ENCODE measurements at regions not wholly inside any gene's neighbourhood (a gene's known extent, or its start where the extent isn't known, plus 50 kb on each side); places are given as distances from the start of the nearest gene placed in this dataset.
"Not testable (repeated sequence)": the region's sequence is repeated elsewhere in the genome, so short reads cannot be mapped to it uniquely, and the experiment has no call there.

DNA sequence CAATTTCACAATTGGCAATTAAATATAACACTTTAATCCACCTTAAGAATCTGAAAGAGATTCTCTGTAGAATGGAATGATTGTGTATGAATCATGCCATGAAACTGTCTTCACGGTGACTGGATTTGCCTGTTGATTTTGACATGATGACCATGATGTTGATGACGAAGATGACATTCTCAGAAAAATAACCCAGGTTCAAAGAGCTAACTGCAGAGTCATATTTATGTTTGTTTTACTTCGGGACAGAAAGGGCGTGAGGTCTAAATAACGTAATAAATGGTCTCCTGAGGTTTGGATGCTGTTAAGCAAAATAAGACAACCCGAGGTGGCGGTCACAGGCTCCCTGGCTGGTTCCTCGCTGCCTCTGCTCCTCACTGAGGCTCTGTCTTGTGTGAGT, 532.0 kb downstream of the TMEM121 start:
- no peak for DNase-seq

DNA sequence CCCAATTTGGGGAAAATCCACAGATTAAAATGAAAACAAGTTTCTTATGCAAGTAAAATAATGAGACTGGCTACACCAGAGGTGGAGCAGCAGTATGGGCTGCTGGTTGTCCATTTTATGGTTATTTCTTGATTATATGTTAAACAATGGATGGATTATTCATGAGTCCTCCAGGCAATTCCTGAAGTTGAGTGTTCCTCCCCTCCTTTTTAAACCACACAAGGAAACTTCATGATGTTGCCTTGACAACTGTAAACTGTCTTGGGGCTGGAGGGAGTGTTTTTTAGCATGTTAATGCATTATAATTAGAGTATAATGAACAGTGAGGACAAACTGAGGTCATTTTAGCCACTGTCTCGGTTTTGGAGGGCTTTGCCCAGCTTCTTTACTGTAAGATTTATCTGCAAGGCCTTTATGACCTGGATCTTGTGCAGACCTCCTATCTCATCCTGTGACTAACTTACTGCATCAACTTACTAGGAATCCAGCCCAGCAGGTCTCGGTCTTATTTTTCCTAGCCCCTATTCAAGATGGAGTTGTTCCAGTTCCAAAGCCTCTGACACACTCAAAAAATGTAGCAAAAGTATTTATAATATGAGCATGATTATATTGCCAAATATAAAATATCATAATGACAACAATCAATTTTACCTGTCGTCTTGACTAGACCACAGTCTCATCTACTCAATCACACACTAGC, 534.0 kb downstream of the TMEM121 start:
- no peak for DNase-seq

DNA sequence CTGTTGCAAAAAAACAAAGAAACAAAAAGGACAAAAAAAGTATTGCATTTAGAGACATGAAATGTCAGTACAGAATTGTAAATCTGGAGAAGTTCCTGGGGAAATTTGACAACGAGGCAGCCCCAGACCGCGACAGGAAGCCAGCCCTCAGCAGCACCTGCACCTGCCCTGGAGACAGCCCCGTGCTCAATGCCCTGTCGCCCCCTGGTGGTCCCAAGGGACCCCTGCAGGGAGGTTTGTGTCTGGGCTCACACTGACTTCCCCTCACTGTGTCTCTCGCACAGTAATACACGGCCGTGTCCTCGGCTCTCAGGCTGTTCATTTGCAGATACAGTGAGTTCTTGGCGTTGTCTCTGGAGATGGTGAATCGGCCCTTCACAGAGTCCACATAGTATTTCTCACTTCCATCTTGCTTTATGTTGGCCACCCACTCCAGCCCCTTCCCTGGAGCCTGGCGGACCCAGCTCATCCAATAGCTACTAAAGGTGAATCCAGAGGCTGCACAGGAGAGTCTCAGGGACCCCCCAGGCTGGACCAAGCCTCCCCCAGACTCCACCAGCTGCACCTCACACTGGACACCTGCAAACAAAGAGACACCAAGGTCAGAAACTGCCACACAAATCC, 535.6 kb downstream of the TMEM121 start:
- not testable (repeated sequence) for DNase-seq

DNA sequence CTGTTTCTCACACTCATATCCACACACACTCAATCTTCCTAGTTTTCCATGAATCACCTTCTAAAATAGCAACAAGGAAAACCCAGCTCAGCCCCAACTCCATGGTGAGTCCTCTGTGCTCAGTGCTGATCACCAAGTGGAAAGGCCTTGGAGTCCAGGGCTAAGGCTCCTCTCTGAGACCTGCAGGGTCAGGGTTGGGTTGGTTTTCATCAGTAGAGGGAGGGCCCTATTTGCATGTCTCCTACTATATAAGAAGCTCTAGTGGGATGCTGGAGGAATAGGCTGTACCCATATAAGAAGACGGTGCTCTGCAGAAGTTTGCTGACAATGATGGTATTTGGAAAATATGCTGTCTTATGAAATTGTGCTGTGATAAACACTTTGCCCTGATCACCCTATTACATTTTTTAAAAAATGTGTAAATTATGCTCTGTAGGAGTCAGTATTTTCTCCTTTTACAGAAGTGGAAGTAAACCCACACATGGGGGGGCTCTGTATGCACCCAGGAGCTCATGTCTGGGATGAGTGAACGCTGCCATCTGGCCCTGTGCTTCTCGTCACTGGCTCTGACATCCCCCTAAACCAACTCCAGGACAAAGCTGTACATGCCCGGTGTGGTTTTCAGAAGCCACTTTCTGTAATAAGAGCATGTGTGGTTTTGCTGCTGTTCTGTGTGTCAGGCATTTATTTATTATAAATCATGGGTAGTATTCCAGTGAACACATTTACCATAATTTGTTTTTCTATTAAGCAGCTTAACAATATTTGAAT, 536.3 kb downstream of the TMEM121 start:
- DNase-seq: no peak

DNA sequence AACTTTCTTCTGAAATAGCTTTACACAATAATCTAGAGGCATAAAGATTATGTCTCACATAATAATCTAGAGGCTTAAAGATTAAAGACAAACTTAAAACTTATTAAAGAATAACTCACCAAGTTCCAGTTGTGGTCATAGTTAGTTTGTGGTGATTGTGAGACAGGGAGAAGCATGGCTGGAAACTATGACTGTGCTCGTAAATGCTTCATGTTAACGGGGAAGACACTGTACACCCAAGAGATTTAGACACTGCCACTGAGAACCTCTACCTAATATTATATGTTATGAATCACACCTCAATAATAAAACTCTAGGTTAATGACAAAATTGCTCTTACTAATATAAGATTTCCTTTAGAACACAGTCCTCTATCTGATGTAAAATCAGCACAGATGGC, 541.6 kb downstream of the TMEM121 start:
- no peak for DNase-seq

DNA sequence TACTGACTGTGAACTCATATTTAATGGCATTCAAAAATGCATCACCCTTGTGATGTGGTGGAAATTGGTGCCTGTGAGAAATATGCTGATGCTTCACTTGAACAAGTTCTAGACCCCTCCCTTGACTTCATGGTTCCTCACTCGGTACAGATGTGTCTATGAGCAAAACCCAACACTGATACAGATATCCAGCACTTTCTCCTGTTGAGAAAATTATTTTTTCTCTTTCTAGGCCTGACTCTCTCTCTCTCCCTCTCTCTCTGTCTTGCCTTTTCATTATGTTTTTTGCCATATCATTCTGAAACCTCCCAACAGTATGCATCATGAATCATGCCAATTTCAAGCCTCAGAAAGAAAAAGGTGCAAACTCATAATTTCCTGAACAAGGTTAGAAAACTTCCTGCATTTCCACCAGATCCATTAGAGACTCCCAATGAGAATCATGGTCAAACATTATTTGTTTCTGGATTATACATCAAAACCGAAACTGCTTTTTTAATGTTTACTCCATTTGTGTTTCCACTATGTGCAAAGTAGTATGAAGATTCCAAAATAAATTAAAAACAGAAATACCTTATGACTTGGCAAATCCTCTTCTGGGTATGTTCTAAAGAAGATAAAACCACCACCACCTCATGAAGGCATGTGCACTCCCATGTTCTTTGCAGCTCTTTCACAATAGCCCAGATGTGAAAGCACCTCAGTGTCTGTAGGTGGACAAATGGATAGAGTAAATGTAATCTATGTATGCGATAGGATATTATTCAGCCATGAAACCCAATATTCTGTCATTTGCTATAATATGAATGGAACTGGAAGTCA, 543.6 kb downstream of the TMEM121 start:
- DNase-seq: no peak

DNA sequence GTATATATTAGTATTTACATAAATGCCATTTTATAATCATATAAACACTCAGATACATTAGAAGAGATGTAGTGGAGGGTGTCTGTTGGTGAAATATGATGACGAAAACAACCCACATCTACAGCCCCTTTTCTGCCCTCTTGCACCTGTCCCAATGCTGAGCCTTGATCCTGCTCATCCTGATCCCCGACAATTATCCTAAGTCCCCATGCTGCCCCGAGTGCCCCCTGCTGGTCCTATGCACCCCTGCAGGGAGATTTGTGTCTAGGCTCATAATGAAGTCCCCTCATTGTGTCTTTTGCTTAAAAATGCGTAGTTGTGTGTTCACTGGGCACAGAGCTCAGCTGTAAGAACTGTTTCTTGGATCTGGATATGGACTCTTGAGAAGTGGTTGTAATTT, 554.5 kb downstream of the TMEM121 start:
- no peak for DNase-seq

DNA sequence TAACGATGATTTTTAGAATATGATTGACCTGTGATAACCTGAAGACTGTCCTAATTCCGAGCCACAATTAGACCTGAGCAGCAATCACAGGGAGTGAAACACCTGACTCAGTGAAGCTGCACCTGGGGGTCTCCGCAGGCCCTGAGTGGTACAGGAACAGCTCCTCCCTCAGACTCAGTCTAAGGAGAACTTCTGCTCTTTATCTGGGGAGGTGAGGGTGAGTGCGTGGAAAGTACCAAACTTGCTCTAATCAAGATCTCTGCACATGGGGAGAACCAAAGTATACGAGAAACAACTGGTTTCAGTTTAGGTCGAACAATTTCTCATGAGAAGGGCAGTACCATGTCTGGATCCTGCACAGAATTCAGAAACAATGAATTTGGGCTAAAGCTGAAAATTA, 555.3 kb downstream of the TMEM121 start:
- not testable (repeated sequence) for DNase-seq

DNA sequence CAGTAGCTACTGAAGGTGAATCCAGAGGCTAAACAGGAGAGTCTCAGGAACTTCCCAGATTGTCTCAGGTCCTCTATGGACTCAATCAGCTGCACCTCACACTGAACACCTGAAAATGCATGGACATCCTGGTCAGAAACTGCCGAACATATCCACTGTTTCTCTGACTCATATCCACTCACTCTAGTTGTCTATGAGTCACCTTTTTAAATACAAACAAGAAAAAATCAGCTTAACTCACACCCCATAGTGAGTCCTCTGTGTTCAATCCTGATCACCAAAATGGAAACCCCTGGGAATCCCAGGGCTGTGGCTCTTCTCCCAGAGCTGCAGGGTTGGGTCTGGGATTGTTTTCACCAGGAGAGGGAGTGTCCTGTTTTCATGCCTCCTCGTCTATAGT, 556.7 kb downstream of the TMEM121 start:
- no peak for DNase-seq

DNA sequence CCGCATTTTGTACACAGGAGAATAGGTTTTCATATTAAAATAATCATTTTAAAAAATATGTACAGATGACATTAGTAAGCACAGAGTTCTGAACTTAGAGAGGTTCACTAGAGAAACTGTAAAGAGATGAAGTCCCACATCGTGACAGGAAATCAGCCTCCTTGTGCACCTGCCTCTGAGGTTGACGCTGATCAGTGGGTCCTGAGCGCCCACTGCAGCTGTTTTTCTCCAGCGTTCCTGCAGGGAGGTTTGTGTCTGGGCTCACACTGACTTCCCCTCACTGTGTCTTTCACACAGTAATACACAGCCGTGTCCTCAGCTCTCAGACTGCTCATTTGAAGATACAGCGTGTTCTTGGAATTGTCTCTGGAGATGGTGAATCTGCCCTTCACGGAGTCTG, 561.5 kb downstream of the TMEM121 start:
- no peak for DNase-seq

DNA sequence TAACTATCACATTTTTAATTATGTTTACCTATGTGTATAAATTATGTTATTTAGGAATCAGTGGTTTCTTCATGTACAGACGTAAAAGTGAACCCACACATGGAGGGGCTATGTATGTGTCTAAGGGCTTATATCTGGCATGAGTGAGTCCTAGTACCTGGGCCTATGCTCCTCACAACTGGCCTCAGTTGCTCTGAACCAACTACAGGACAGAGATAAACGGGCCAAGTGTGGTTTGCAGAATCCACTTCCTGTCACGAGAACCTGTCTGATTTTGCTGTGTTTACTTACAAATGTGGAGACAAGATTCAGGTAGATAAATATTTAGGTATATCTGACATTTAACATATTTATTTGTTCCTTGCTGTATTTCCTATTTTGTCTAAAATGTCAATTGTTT, 562.5 kb downstream of the TMEM121 start:
- DNase-seq: not testable (repeated sequence)

DNA sequence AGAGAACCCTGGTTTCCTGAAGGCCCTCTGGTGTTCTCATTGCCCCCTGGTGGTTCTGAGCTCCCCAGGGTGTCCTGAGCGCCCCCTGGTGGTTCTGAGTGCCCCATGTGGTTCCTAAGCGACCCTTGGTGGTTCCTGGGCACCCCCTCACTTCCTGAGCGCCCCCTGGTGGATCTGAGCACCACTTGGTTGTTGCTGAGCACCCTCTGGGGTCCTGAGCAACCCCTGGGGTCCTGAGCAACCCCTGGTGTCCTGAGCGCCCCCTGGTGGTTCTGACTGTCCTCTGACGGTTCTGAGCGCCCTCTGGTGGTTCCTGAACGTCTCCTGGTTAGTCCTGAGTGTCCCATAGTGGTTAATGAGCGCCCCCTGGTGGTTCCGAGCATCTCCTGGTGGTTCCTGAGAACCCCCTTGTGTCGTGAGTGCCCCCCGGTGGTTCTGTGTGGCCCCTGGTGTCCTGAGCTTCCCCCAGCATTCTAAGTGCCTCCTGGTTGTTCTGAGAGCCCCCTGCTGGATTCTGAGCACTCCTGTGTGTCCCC, 568.3 kb downstream of the TMEM121 start:
- no peak for DNase-seq

DNA sequence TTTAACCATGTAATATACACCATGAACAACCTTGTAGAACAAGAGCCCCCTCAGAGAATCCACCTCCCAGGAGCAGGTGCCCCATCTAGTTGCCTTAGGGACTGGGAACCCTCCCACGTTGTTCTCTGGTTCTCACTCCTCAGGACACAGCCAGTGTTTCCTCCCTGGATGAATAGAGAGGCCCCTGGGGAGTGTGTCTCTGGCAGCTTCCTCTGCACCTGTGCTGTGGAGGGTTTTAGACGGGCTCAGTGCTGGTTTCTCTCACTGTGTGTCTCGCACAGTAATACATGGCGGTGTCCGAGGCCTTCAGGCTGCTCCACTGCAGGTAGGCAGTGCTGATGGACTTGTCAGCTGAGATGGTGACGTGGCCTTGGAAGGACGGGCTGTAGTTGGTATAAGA, 581.3 kb downstream of the TMEM121 start:
- no peak for DNase-seq

DNA sequence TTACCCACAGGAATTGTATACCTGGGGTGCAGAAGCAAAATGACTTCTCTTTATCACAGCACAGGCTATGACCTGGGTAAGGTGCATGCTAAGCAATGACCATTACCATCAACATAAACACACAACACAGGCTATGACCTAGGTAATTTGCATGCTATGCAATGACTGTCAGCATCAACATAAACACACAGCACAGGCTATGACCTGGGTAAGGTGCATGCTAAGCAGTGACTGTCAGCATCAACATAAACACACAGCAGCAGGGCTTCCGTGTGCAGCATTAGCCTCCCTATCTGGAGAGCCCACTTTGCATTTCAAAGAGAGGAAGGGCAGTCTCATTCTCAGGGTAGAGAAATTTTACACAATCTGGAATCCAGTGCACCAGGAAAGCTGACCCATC, 583.0 kb downstream of the TMEM121 start:
- no peak for DNase-seq

DNA sequence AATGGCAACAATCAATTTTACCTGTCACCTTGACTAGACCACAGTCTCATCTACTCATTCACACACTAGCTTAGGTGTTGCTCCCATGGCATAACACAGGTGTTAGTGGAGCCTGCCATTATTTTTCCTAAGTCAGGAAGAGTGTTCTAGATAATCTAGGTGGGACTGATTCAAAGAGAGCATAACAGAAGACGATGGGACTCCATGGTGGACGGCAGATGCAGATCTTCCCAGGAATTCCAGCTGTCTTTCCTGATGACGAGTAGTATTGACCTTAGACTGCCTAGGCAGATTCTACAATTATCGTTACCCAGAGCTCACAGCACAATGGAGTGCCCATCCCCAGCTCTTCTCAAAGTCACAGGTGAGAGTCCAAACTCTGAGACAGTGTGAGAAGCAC, 589.0 kb downstream of the TMEM121 start:
- DNase-seq: no peak

DNA sequence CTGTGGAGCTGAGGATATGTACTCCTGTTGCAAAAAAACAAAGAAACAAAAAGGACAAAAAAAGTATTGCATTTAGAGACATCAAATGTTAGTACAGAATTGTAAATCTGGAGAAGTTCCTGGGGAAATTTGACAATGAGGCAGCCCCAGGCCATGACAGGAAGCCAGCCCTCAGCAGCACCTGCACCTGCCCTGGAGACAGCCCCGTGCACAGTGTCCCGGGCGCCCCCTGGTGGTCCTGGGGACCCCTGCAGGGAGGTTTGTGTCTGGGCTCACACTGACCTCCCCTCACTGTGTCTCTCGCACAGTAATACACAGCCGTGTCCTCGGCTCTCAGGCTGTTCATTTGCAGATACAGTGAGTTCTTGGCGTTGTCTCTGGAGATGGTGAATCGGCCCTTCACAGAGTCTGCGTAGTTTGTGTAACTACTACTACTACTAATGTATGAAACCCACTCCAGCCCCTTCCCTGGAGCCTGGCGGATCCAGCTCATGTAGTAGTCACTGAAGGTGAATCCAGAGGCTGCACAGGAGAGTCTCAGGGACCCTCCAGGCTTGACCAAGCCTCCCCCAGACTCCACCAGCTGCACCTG, 590.1 kb downstream of the TMEM121 start:
- DNase-seq: not testable (repeated sequence)

DNA sequence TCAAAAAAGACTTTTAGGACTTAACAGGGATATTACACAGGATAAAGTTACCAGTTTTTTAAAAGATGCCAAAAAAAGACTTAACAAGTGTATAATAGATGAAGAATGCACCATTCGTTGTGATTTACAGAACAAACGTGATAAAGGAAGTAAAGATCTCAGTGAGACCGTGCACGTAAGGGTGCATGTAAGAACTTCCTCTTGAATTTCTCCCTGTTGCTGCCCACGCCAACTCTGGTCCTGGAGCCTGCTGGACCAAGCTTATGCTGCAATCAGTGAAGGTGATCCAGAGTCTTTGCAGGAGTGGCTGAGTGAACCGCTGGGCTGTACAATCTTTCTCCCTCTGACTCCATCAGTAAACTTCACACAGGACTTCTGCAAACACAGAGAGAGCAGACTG, 593.7 kb downstream of the TMEM121 start:
- no peak for DNase-seq

DNA sequence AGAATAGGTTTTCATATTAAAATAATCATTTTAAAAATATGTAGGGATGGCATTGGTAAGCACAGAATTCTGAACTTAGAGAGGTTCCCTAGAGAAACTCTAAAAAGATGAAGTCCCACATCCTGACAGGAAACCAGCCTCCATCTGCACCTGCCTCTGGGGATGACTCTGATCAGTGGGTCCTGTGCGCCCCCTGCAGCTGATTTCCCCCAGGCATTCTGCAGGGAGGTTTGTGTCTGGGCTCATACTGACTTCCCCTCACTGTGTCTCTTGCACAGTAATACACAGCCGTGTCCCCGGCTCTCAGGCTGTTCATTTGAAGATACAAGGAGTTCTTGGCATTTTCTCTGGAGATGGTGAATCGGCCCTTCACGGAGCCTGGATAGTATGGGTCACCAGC, 602.9 kb downstream of the TMEM121 start:
- DNase-seq: no peak

DNA sequence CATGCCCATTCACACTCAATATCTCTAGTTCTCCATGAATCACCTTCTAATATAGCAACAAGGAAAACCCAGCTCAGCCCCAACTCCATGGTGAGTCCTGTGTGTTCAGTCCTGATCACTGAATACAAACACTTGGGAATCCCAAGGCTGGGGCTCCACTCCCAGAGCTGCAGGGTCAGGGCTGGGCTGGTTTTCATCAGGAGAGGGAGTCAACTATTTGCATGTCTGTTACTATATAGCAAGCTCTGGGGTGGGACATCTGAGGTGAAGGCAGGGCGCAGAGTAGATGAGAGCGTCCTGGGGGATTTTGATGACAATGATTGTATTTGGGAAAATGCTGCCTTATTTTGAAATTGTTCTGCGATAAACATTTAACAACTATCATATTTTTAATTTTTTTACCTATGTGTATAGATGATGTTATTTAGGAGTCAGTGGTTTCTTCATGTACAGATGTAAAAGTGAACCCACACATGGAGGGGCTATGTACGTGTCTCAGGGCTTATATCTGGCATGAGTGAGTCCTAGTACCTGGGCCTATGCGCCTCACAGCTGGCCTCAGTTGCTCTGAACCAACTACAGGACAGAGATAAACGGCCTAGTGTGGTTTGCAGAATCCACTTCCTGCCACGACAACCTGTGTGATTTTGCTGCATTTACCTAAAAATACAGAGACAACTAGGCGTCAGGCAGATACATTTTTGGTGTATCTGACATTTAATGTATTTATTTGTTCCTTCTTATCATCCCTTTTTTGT, 603.7 kb downstream of the TMEM121 start:
- DNase-seq: not testable (repeated sequence)

DNA sequence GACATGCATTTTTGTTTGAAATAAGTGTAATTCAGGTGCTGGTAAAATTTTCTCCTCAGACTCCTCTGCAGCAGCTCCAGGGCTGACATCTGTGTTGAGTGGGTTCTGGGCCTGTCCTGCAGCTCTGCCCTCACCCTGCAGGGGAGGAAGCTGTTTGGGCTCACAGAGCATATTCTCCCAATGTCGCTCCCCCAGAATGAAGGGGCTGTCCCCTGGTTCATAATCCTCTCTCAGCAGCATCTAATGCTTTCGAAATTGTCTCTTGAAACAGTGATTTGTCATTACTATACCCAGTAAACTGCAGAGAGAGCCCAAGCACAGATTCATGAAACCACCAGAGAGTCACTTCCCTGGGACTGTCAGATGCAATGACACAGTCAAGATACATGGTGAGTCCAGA, 606.7 kb downstream of the TMEM121 start:
- DNase-seq: not testable (repeated sequence)

DNA sequence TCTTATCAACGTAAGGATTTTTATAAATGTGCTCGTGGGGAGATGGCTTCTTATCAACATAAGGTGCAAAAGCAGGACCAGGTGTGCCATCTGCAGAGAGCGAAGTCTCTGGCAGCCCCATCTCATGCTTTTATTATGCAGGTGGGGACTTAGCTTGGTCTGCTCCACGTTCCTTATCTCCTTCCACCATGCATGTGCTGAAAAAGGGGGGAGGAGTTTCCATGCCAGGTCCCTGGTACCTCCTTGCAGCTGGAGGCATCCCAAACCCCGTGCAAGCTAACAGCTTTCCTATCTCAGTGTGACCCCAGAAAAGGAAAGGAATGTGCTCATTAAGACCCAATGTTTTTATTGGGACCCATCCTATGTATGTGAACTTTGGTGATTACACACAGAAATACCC, 608.5 kb downstream of the TMEM121 start:
- no peak for DNase-seq

Data from left kidney (tissue), 1 donor.